ENCODE measurements at regions not wholly inside any gene's neighbourhood (a gene's known extent, or its start where the extent isn't known, plus 50 kb on each side); places are given as distances from the start of the nearest gene placed in this dataset.

GRCh38 chr6:19472153-19472552 is 365.0 kb upstream of the ID4 start:
- no peaks in the 10 kb centered on the region for H3K4me1 ChIP-seq
- H3K36me3 ChIP-seq: no peaks in the 10 kb centered on the region
- no peaks in the 10 kb centered on the region for H3K27me3 ChIP-seq
- H3K9me3 ChIP-seq: no peaks in the 10 kb centered on the region
- no peak for DNase-seq
- TF ChIP-seq EP300 (IDR thresholded peaks at IDR 0.05) (no peak), POLR2AphosphoS5 (IDR thresholded peaks at IDR 0.05) (no peak), POLR2A (IDR thresholded peaks at IDR 0.05) (no peak)
- TF ChIP-seq, protein P1, sequence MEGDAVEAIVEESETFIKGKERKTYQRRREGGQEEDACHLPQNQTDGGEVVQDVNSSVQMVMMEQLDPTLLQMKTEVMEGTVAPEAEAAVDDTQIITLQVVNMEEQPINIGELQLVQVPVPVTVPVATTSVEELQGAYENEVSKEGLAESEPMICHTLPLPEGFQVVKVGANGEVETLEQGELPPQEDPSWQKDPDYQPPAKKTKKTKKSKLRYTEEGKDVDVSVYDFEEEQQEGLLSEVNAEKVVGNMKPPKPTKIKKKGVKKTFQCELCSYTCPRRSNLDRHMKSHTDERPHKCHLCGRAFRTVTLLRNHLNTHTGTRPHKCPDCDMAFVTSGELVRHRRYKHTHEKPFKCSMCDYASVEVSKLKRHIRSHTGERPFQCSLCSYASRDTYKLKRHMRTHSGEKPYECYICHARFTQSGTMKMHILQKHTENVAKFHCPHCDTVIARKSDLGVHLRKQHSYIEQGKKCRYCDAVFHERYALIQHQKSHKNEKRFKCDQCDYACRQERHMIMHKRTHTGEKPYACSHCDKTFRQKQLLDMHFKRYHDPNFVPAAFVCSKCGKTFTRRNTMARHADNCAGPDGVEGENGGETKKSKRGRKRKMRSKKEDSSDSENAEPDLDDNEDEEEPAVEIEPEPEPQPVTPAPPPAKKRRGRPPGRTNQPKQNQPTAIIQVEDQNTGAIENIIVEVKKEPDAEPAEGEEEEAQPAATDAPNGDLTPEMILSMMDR (IDR thresholded peaks at IDR 0.05): no peak
- no peak overlapping the region for H3K27ac ChIP-seq
- no peak overlapping the region for H3K4me3 ChIP-seq
- 80 to 93% (median 86%) methylated on average over 4 of the region's 4 CpGs for WGBS, 5 donors
- intact Hi-C loops (cut with DNase I; ENCODE audit: low total_unique reads): no loop called here

- no peak for DNase-seq
- Histone ChIP-seq H3K27me3 (no peaks in the 10 kb centered on the region), H3K4me1 (no peaks in the 10 kb centered on the region), H3K36me3 (no peaks in the 10 kb centered on the region), H3K9me3 (no peaks in the 10 kb centered on the region), H3K27ac (no peak overlapping the region), H3K4me3 (no peak overlapping the region)
- 59 to 78% (median 67%) methylated on average over 4 of the region's 4 CpGs for WGBS, 5 donors
- no peak for TF ChIP-seq POLR2A (IDR thresholded peaks at IDR 0.05)
- TF ChIP-seq, protein P1 (IDR thresholded peaks at IDR 0.05): no peak
- TF ChIP-seq EP300 (IDR thresholded peaks at IDR 0.05): no peak
- no peak for TF ChIP-seq POLR2AphosphoS5 (IDR thresholded peaks at IDR 0.05)
- intact Hi-C loops (cut with DNase I; ENCODE audit: low total_unique reads): no loop called here
These were observed 364.3 kb upstream of the ID4 start for GRCh38 chr6:19472850-19473249.

DNA sequence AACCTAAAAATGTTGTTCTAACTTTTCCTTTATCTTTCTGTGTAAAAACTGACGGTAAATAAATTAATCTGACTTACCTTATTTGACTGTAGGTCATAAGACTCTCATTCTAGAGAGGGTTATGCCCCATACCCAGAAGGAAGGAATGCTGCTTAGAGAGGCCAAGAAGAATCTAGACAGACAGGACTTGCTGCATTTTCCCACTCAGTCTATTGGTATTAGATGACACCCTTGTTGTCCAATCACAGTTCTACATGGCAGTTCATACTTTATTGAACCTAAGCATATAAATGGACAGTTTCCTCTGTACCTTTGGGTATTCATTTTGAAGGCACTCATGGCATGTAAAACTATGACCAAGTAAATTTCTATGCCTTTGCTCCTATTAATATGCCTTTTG is 359.6 kb upstream of the ID4 start:
- no peak overlapping the region for H3K4me3 ChIP-seq
- no peaks in the 10 kb centered on the region for H3K4me1 ChIP-seq
- no peaks in the 10 kb centered on the region for H3K27me3 ChIP-seq
- TF ChIP-seq EP300 (IDR thresholded peaks at IDR 0.05): no peak
- no peak for TF ChIP-seq POLR2A (IDR thresholded peaks at IDR 0.05)
- TF ChIP-seq, protein P1 (IDR thresholded peaks at IDR 0.05): no peak
- TF ChIP-seq POLR2AphosphoS5 (IDR thresholded peaks at IDR 0.05): no peak
- no peaks in the 10 kb centered on the region for H3K9me3 ChIP-seq
- 60 to 92% (median 69%) methylated on average over 1 of the region's 1 CpG for WGBS, 5 donors
- intact Hi-C loops (cut with DNase I; ENCODE audit: low total_unique reads): no loop called here
- no peak overlapping the region for H3K27ac ChIP-seq
- H3K36me3 ChIP-seq: no peaks in the 10 kb centered on the region
- no peak for DNase-seq

DNA sequence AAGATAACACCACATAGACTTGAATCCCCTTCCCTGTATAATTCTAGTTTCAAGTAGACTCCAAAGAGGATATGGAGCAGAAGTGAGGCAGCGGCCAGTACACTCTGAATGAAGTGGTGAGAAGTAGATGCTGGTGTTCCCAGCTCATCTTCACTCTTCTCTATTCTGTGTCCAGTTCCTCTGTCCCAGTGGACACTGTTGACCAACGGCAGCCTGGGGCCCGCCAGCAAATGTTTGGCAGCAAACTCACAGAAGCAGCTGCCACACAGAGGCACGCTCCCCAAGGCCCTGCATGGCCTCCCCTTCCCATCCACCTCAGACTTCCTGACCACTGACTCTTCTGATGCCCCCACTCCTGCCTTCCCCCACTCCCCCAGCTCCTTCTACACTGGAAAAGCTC is 358.9 kb upstream of the ID4 start:
- DNase-seq: no peak
- no peaks in the 10 kb centered on the region for H3K9me3 ChIP-seq
- TF ChIP-seq, protein P1 (IDR thresholded peaks at IDR 0.05): no peak
- TF ChIP-seq POLR2A (IDR thresholded peaks at IDR 0.05): no peak
- H3K4me1 ChIP-seq: no peaks in the 10 kb centered on the region
- intact Hi-C loops (cut with DNase I; ENCODE audit: low total_unique reads): no loop called here
- whole genome bisulfite sequencing, 5 donors: 54 to 85% (median 75%) methylated on average over 4 of the region's 4 CpGs
- H3K27me3 ChIP-seq: no peaks in the 10 kb centered on the region
- H3K4me3 ChIP-seq: no peak overlapping the region
- no peaks in the 10 kb centered on the region for H3K36me3 ChIP-seq
- no peak overlapping the region for H3K27ac ChIP-seq

GRCh38 chr6:19478992-19479391 is 358.2 kb upstream of the ID4 start:
- no peak for DNase-seq
- no peak overlapping the region for H3K27ac ChIP-seq

More at GRCh38 chr6:19478992-19479391, 358.2 kb upstream of the ID4 start:
- no peaks in the 10 kb centered on the region for H3K36me3 ChIP-seq
- no peak overlapping the region for H3K4me3 ChIP-seq
- TF ChIP-seq EP300 (IDR thresholded peaks at IDR 0.05): no peak
- TF ChIP-seq POLR2A (IDR thresholded peaks at IDR 0.05): no peak
- TF ChIP-seq POLR2AphosphoS5 (IDR thresholded peaks at IDR 0.05): no peak
- TF ChIP-seq, protein P1 (IDR thresholded peaks at IDR 0.05): no peak
- H3K4me1 ChIP-seq: no peaks in the 10 kb centered on the region
- no peaks in the 10 kb centered on the region for H3K9me3 ChIP-seq
- intact Hi-C loops (cut with DNase I; ENCODE audit: low total_unique reads): no loop called here
- no peaks in the 10 kb centered on the region for H3K27me3 ChIP-seq
